ENCODE measurements at regions not wholly inside any gene's neighbourhood (a gene's known extent, or its start where the extent isn't known, plus 50 kb on each side); places are given as distances from the start of the nearest gene placed in this dataset.

DNA sequence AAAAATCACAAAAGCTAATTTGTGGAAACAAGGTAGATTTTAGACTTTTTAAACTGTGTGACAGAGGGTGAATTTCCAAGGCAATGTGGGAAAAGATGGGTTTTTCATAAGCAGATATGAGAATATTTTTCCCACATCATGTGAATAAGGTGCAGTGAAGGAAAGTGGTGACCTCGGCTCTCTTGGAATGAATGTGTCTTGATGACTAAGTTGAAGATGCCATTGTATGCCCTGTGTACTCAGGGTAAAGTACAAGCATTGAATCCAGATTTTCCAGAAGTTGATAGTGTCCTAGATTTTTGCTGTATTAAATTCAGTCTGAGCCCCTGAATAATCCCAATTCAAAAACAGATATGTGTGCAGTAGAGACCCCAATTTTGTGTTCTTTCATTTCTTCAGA is 442.6 kb upstream of the ADGRL2 start:
- no peaks in the 10 kb centered on the region for H3F3A ChIP-seq (ENCODE audit: insufficient read depth, low read length)
- no peaks in the 10 kb centered on the region for H3K4me1 ChIP-seq (ENCODE audit: low read length)
- no peaks in the 10 kb centered on the region for H3K9me3 ChIP-seq (replicated peaks; ENCODE audit: insufficient read depth, low read length)
- no peaks in the 10 kb centered on the region for H3K79me2 ChIP-seq (ENCODE audit: low read length)
- no peaks in the 10 kb centered on the region for H3K36me3 ChIP-seq (replicated peaks; ENCODE audit: insufficient read depth, low read length)
- no peak for DNase-seq
- H2AFZ ChIP-seq (ENCODE audit: low read length), result no peak overlapping the region
- no peak overlapping the region for H3K9ac ChIP-seq (ENCODE audit: low read length)
- H4K20me1 ChIP-seq (ENCODE audit: insufficient read depth, low read length), result no peaks in the 10 kb centered on the region
- H3K4me2 ChIP-seq (ENCODE audit: low read depth, low read length), result no peak overlapping the region
- H3K9me2 ChIP-seq (replicated peaks; ENCODE audit: insufficient read depth, low read length), result no peaks in the 10 kb centered on the region
- TF ChIP-seq EZH2phosphoT487 (IDR thresholded peaks at IDR 0.05; ENCODE audit: low read length) (no peak), EZH2 (optimal IDR thresholded peaks at IDR 0.05; ENCODE audit: low read depth, low read length) (no peak)
- TF ChIP-seq, protein P1, sequence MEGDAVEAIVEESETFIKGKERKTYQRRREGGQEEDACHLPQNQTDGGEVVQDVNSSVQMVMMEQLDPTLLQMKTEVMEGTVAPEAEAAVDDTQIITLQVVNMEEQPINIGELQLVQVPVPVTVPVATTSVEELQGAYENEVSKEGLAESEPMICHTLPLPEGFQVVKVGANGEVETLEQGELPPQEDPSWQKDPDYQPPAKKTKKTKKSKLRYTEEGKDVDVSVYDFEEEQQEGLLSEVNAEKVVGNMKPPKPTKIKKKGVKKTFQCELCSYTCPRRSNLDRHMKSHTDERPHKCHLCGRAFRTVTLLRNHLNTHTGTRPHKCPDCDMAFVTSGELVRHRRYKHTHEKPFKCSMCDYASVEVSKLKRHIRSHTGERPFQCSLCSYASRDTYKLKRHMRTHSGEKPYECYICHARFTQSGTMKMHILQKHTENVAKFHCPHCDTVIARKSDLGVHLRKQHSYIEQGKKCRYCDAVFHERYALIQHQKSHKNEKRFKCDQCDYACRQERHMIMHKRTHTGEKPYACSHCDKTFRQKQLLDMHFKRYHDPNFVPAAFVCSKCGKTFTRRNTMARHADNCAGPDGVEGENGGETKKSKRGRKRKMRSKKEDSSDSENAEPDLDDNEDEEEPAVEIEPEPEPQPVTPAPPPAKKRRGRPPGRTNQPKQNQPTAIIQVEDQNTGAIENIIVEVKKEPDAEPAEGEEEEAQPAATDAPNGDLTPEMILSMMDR (IDR thresholded peaks at IDR 0.05; ENCODE audit: low read length), result no peak
- no peak overlapping the region for H3K27ac ChIP-seq (ENCODE audit: low read length)
- no peaks in the 10 kb centered on the region for H3K27me3 ChIP-seq (replicated peaks; ENCODE audit: insufficient read depth, low read length)
- H3K4me3 ChIP-seq (ENCODE audit: low read length), result no peak overlapping the region

DNA sequence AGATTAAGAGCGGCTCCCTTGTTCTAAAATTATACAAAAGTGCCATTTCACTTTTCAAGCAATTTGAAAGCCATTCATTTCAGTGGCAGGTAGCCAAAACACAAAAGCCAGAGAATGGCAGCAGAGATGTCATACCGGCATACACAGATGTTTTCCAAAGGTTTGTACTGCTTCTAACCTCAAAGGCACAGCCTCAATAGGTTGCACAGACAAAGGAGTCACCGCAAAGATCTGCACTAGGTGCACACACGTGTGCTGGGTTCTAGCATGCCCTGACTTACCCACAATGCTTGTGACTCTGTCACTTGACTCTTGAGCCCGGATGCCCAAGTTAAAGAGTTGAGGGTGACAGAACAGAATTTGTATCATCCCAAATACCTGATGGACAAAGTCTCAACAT is 448.9 kb upstream of the ADGRL2 start:
- TF ChIP-seq, protein P1 (IDR thresholded peaks at IDR 0.05; ENCODE audit: low read length), result no peak
- TF ChIP-seq EZH2 (optimal IDR thresholded peaks at IDR 0.05; ENCODE audit: low read depth, low read length) (no peak), EZH2phosphoT487 (IDR thresholded peaks at IDR 0.05; ENCODE audit: low read length) (no peak)
- H3K4me1 ChIP-seq (ENCODE audit: low read length), result no peaks in the 10 kb centered on the region
- no peak overlapping the region for H3K27ac ChIP-seq (ENCODE audit: low read length)
- no peaks in the 10 kb centered on the region for H3K9me2 ChIP-seq (replicated peaks; ENCODE audit: insufficient read depth, low read length)
- H4K20me1 ChIP-seq (ENCODE audit: insufficient read depth, low read length), result no peaks in the 10 kb centered on the region
- DNase-seq, result no peak
- no peak overlapping the region for H3K4me3 ChIP-seq (ENCODE audit: low read length)
- H3K36me3 ChIP-seq (replicated peaks; ENCODE audit: insufficient read depth, low read length), result no peaks in the 10 kb centered on the region
- H3K79me2 ChIP-seq (ENCODE audit: low read length), result no peaks in the 10 kb centered on the region
- no peaks in the 10 kb centered on the region for H3K9me3 ChIP-seq (replicated peaks; ENCODE audit: insufficient read depth, low read length)
- no peaks in the 10 kb centered on the region for H3K27me3 ChIP-seq (replicated peaks; ENCODE audit: insufficient read depth, low read length)
- H3F3A ChIP-seq (ENCODE audit: insufficient read depth, low read length), result no peaks in the 10 kb centered on the region
- no peak overlapping the region for H2AFZ ChIP-seq (ENCODE audit: low read length)
- H3K4me2 ChIP-seq (ENCODE audit: low read depth, low read length), result no peak overlapping the region
- H3K9ac ChIP-seq (ENCODE audit: low read length), result no peak overlapping the region

GRCh38 chr1:81349194-81349965 is 451.4 kb upstream of the ADGRL2 start:
- H3K4me3 ChIP-seq (ENCODE audit: low read length), result no peak overlapping the region
- no peak for DNase-seq

More at GRCh38 chr1:81349194-81349965, 451.4 kb upstream of the ADGRL2 start:
- TF ChIP-seq, protein P1 (IDR thresholded peaks at IDR 0.05; ENCODE audit: low read length), result no peak
- TF ChIP-seq EZH2phosphoT487 (IDR thresholded peaks at IDR 0.05; ENCODE audit: low read length) (no peak), EZH2 (optimal IDR thresholded peaks at IDR 0.05; ENCODE audit: low read depth, low read length) (no peak)
- Histone ChIP-seq H3F3A (ENCODE audit: insufficient read depth, low read length) (no peaks in the 10 kb centered on the region), H3K4me2 (ENCODE audit: low read depth, low read length) (no peak overlapping the region), H3K9ac (ENCODE audit: low read length) (no peak overlapping the region), H3K9me2 (replicated peaks; ENCODE audit: insufficient read depth, low read length) (no peaks in the 10 kb centered on the region), H3K4me1 (ENCODE audit: low read length) (no peaks in the 10 kb centered on the region), H3K79me2 (ENCODE audit: low read length) (no peaks in the 10 kb centered on the region), H4K20me1 (ENCODE audit: insufficient read depth, low read length) (no peaks in the 10 kb centered on the region), H3K9me3 (replicated peaks; ENCODE audit: insufficient read depth, low read length) (no peaks in the 10 kb centered on the region), H3K27ac (ENCODE audit: low read length) (no peak overlapping the region), H3K36me3 (replicated peaks; ENCODE audit: insufficient read depth, low read length) (no peaks in the 10 kb centered on the region), H3K27me3 (replicated peaks; ENCODE audit: insufficient read depth, low read length) (no peaks in the 10 kb centered on the region), H2AFZ (ENCODE audit: low read length) (no peak overlapping the region)

All from MM.1S (cell line).